Pancreas (tissue), 10 donors: ENCODE measurements at regions not wholly inside any gene's neighbourhood (a gene's known extent, or its start where the extent isn't known, plus 50 kb on each side); places are given as distances from the start of the nearest gene placed in this dataset.

Experiments used
- ATAC-seq, 4 donors: fragments of 200-7000 bp; cut with Tn5 transposase; one replicate each; pipeline versions ENCODE4 v1.8.0 to v1.9.1; 2020; ENCODE audit warnings: mild to moderate bottlenecking in 4 of 4, moderate library complexity in 4 of 4
- DNase-seq, 6 donors: peaks; one replicate each; pipeline ENCODE4 v3.0.0-alpha.2; 2020
- FAIRE-seq: peaks from 2 replicates; lab custom pipeline; 2012; peaks lifted over from hg19 to GRCh38; lab: Jason Lieb, UNC
- H3K27ac ChIP-seq, 4 donors: fragments of 200-600 bp; sonication (generic); 1 replicate in 3 of 4; 2 replicates in 1 of 4; pipeline versions ENCODE4 v1.5.0 to v1.8.0; 2020
- H3K27me3 ChIP-seq, 4 donors: fragments of 200-600 bp; one replicate each; pipeline ENCODE4 v1.8.0; 2021
- H3K36me3 ChIP-seq, 3 donors: fragments of 200-600 bp; sonication (generic) in 1 of 3; one replicate each; pipeline versions ENCODE4 v1.5.0 to v1.8.0; 2020 to 2021
- H3K4me1 ChIP-seq, 3 donors: fragments of 200-600 bp; one replicate each; pipeline ENCODE4 v1.8.0; 2021
- H3K4me3 ChIP-seq, 4 donors: fragments of 200-600 bp; sonication (generic) in 2 of 4; one replicate each; pipeline versions ENCODE4 v1.5.0 to v1.8.0; 2020 to 2021
- H3K9me3 ChIP-seq, 4 donors: fragments of 200-600 bp; one replicate each; pipeline ENCODE4 v1.8.0; 2021
- CTCF ChIP-seq, 4 donors: fragments of 200-600 bp; sonication (generic) in 3 of 4; IDR thresholded peaks; one replicate each; pipeline versions ENCODE4 v1.5.0 to v1.8.0; 2021; ENCODE audit warnings: antibody characterized with exemption in 4 of 4
- WGBS, 2 donors: extraction: QIAGEN DNeasy Blood & Tissue Kit; methylation state at CpG; one replicate each; pipeline ENCODE4 v1.1.7; 2013; 5-methylcytosine and 5-hydroxymethylcytosine counted together
- intact Hi-C, 3 donors: fragments of 100-400 bp; cut with DNase I; formaldehyde crosslinking; loops; one replicate each; pipeline versions ENCODE4 v1.11.1 to v1.14.2; 2022
- donor health status: healthy with polysubstance abuse.
- donor health status: DM: no; HTN: no; CAD: no; lungs with moderate emphysema.
- donor health status: DM: no; HTN: no; CAD: no.
- donor health status: control.
- donor health status: control.
- donor health status: Bipolar disorder and iron deficiency.
- donor health status: DM: yes; HTN: yes; CAD: no.
- donor health status: DM: no; HTN: no; CAD: no.
- donor health status: DM: no; HTN: no; CAD: no.
- donor health status: DM: yes; HTN: yes; CAD: no.

DNA sequence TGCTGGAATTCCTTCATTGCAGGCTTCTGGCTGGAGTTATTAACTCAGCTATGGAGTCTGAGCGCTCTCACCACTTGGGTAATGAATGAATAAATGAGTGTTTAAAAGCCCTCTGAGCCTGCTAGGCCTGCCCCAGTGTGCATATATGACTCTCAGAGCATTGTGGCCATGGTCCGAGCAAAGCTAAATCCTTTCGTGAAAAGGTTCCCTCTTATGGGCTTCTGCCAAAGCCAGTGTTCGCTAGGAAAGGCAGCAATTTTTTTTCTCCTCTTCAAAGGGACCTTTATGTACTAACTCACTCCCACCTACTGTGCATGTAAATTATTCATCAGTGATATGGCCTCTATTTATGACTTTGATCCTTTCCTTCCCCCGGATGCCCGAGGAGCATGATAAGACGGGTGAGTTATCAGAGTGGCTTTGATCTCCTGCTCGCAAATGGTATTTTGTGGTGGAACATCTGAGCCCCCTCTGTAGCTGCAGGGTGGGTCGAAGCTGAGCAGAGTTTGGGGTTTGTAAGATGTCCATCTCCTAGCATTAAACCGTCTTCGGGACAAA is 88.6 kb downstream of the LINC00237 start:
- 31 to 32% methylated on average over 11 of the region's 11 CpGs for WGBS, 2 donors
- no peak for TF ChIP-seq CTCF (IDR thresholded peaks at IDR 0.05)
- Histone ChIP-seq H3K4me1 (no peaks in the 10 kb centered on the region), H3K27ac (no peak overlapping the region), H3K4me3 (no peak overlapping the region), H3K9me3 (no peaks in the 10 kb centered on the region), H3K27me3 (peaks cover 0 to 4% (median 0%) of the 10 kb centered on the region in 4 donors), H3K36me3 (no peaks in the 10 kb centered on the region)
- intact Hi-C loops: no loop called here
- no peak for ATAC-seq
- no peak for DNase-seq
- FAIRE-seq: no peak

GRCh38 chr20:21016751-21017150 is 89.4 kb downstream of the LINC00237 start:
- no peak for FAIRE-seq

DNA sequence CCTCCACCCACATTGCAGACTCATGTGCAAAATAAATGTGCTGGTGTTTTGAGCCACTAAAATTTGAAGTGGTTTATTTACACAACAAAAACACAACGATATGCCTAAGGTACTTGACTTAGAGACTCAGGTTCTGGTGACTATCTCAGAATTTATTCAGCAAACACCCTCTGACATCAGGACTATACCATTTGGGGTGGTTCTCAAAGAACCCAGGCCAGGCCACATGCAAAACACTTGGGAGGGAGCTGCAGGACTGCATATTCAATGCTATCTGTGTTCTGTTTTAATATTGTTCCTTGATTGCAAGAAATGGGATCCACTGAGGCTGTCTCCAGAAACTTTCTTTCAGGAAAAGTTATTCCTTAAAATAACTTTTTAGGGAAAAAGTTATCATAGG is 91.6 kb downstream of the LINC00237 start:
- FAIRE-seq (no peak), DNase-seq (no peak), ATAC-seq (no peak)
- no peaks in the 10 kb centered on the region for H3K27me3 ChIP-seq
- TF ChIP-seq CTCF (IDR thresholded peaks at IDR 0.05): no peak
- H3K4me1 ChIP-seq: no peaks in the 10 kb centered on the region
- 28 to 29% methylated on average over 1 of the region's 1 CpG for WGBS, 2 donors
- intact Hi-C loops: no loop called here
- no peak overlapping the region for H3K27ac ChIP-seq
- H3K36me3 ChIP-seq: no peaks in the 10 kb centered on the region
- no peaks in the 10 kb centered on the region for H3K9me3 ChIP-seq
- no peak overlapping the region for H3K4me3 ChIP-seq

More at GRCh38 chr20:21016751-21017150, 89.4 kb downstream of the LINC00237 start:
- intact Hi-C loops: no loop called here
- no peaks in the 10 kb centered on the region for H3K36me3 ChIP-seq
- no peak for ATAC-seq
- H3K27me3 ChIP-seq: peaks cover 0 to 4% (median 0%) of the 10 kb centered on the region in 4 donors
- WGBS, 2 donors: 39 to 48% methylated on average over 3 of the region's 3 CpGs
- H3K9me3 ChIP-seq: no peaks in the 10 kb centered on the region
- H3K4me1 ChIP-seq: no peaks in the 10 kb centered on the region
- no peak overlapping the region for H3K4me3 ChIP-seq
- no peak for DNase-seq
- no peak overlapping the region for H3K27ac ChIP-seq
- TF ChIP-seq CTCF (IDR thresholded peaks at IDR 0.05): no peak

- H3K27me3 ChIP-seq: no peaks in the 10 kb centered on the region
- no peak for ATAC-seq
- WGBS, 2 donors: 70 to 76% methylated on average over 7 of the region's 7 CpGs
- H3K36me3 ChIP-seq: no peaks in the 10 kb centered on the region
- H3K9me3 ChIP-seq: no peaks in the 10 kb centered on the region
- no peaks in the 10 kb centered on the region for H3K4me1 ChIP-seq
- no peak for FAIRE-seq
- H3K4me3 ChIP-seq: no peak overlapping the region
- DNase-seq: no peak
- intact Hi-C loops: no loop called here
- H3K27ac ChIP-seq: no peak overlapping the region
- TF ChIP-seq CTCF (IDR thresholded peaks at IDR 0.05): no peak
Measured at GRCh38 chr20:21008951-21009350, 97.2 kb downstream of the LINC00237 start.

GRCh38 chr20:21006611-21007010 is 99.5 kb downstream of the LINC00237 start:
- no peaks in the 10 kb centered on the region for H3K27me3 ChIP-seq
- H3K36me3 ChIP-seq: no peaks in the 10 kb centered on the region
- no peaks in the 10 kb centered on the region for H3K4me1 ChIP-seq
- H3K9me3 ChIP-seq: no peaks in the 10 kb centered on the region
- intact Hi-C loops: no loop called here
- DNase-seq (no peak), FAIRE-seq (no peak), ATAC-seq (no peak)
- no peak for TF ChIP-seq CTCF (IDR thresholded peaks at IDR 0.05)
- H3K27ac ChIP-seq: no peak overlapping the region
- no peak overlapping the region for H3K4me3 ChIP-seq
